GDM1 (cell line): ENCODE measurements at regions not wholly inside any gene's neighbourhood (a gene's known extent, or its start where the extent isn't known, plus 50 kb on each side); places are given as distances from the start of the nearest gene placed in this dataset.
"Not testable (repeated sequence)": the region's sequence is repeated elsewhere in the genome, so short reads cannot be mapped to it uniquely, and the experiment has no call there.

Source experiments
- DNase-seq: peaks from one replicate; lab custom pipeline; 2025; lab: John Stamatoyannopoulos, UW

GRCh38 chr12:93080452-93080851 is 151.4 kb upstream of the EEA1 start:
- DNase-seq, result no peak

GRCh38 chr12:93080994-93081809 is 152.1 kb upstream of the EEA1 start:
- DNase-seq, result no peak

GRCh38 chr12:93081810-93082165 is 152.7 kb upstream of the EEA1 start:
- DNase-seq, result no peak

- DNase-seq, result no peak
Observed at GRCh38 chr12:93085383-93086287, 156.5 kb upstream of the EEA1 start.

- no peak for DNase-seq
Observed at GRCh38 chr12:93086288-93086727, 157.2 kb upstream of the EEA1 start.

- no peak for DNase-seq
Observed at GRCh38 chr12:93087840-93088610, 158.9 kb upstream of the EEA1 start.

- no peak for DNase-seq
Observed at GRCh38 chr12:93089805-93090569, 160.9 kb upstream of the EEA1 start.

GRCh38 chr12:93090731-93091172 is 161.7 kb upstream of the EEA1 start:
- DNase-seq, result no peak

GRCh38 chr12:93091886-93092648 is 163.0 kb upstream of the EEA1 start:
- no peak for DNase-seq

- DNase-seq, result no peak
Observed at GRCh38 chr12:93092649-93092945, 163.5 kb upstream of the EEA1 start.

- no peak for DNase-seq
Observed at GRCh38 chr12:93093243-93093642, 164.1 kb upstream of the EEA1 start.

GRCh38 chr12:93094222-93094621 is 165.1 kb upstream of the EEA1 start:
- not testable (repeated sequence) for DNase-seq

- no peak for DNase-seq
Observed at GRCh38 chr12:93094988-93095737, 166.1 kb upstream of the EEA1 start.

- DNase-seq, result no peak
Observed at GRCh38 chr12:93097417-93097816, 168.3 kb upstream of the EEA1 start.

- DNase-seq, result peak; percentile 81
Observed at GRCh38 chr12:93098077-93098476, 169.0 kb upstream of the EEA1 start.

- no peak for DNase-seq
Observed at GRCh38 chr12:93099792-93100191, 170.7 kb upstream of the EEA1 start.

- DNase-seq, result no peak
Observed at GRCh38 chr12:93100610-93101009, 171.5 kb upstream of the EEA1 start.

- DNase-seq, result no peak
Observed at GRCh38 chr12:93101367-93101766, 172.3 kb upstream of the EEA1 start.

- no peak for DNase-seq
Observed at GRCh38 chr12:93102312-93102711, 173.2 kb upstream of the EEA1 start.

- no peak for DNase-seq
Observed at GRCh38 chr12:93102744-93103143, 173.6 kb upstream of the EEA1 start.
